ENCODE measurements at regions not wholly inside any gene's neighbourhood (a gene's known extent, or its start where the extent isn't known, plus 50 kb on each side); places are given as distances from the start of the nearest gene placed in this dataset.
A peak's percentile ranks its signal among the peaks of the same experiment; 100 is the strongest.
"Not testable (repeated sequence)": the region's sequence is repeated elsewhere in the genome, so short reads cannot be mapped to it uniquely, and the experiment has no call there.

GRCh38 chr5:118486647-118487225 lies 501.6 kb downstream of the DTWD2 start:
- no peak for DNase-seq (ENCODE audit: low read depth, low spot score)

- no peak for DNase-seq (ENCODE audit: low read depth, low spot score)
These were observed 509.1 kb downstream of the DTWD2 start for GRCh38 chr5:118479285-118479684.

- DNase-seq (ENCODE audit: low read depth, low spot score), result no peak
These were observed 509.5 kb downstream of the DTWD2 start for GRCh38 chr5:118478852-118479251.

GRCh38 chr5:118468085-118468484 lies 520.3 kb downstream of the DTWD2 start:
- no peak for DNase-seq (ENCODE audit: low read depth, low spot score)

GRCh38 chr5:118467103-118467502 lies 521.2 kb downstream of the DTWD2 start:
- no peak for DNase-seq (ENCODE audit: low read depth, low spot score)

GRCh38 chr5:118466418-118466817 lies 521.9 kb downstream of the DTWD2 start:
- no peak for DNase-seq (ENCODE audit: low read depth, low spot score)

DNA sequence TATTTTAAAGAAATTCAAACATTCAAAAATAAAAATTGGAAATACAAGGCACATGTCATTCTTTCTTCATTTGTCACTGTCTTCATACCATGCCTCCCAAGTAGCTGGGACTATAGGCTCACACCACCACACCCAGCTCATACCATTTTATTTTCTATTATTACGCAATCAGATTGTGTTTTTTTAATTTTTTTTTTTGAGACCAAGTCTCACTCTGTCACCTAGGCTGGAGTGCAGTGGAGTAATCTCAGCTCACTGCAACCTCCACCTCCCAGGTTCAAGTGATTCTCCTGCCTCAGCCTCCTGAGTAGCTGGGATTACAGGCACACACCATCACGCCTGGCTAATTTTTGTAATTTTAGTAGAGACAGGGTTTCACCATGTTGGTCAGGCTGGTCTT lies 526.1 kb downstream of the DTWD2 start:
- not testable (repeated sequence) for DNase-seq (ENCODE audit: low read depth, low spot score)

- DNase-seq (ENCODE audit: low read depth, low spot score), result no peak
These were observed 526.9 kb downstream of the DTWD2 start for GRCh38 chr5:118461436-118461835.

DNA sequence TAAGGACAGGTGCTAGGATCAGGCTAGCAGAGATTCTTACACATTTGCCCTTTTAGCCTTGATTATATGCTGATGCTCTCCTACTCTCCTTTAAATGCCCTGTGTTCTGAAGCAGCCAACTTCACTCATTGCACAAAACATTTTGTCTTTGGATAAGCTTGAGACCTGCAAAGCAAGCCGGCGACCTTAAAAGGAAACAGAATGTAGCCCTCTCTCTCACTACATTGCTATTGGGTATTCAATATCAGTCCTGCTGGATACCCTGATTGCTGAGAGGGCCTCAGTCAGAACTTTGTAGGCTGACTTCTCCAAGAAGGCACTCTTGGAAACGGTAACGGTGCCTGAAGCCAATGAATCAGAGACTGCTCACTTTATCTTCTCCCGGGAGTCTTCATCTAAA lies 528.9 kb downstream of the DTWD2 start:
- DNase-seq (ENCODE audit: low read depth, low spot score), result no peak

- no peak for DNase-seq (ENCODE audit: low read depth, low spot score)
These were observed 532.3 kb downstream of the DTWD2 start for GRCh38 chr5:118456085-118456484.

- no peak for DNase-seq (ENCODE audit: low read depth, low spot score)
These were observed 536.6 kb downstream of the DTWD2 start for GRCh38 chr5:118451697-118452247.

DNA sequence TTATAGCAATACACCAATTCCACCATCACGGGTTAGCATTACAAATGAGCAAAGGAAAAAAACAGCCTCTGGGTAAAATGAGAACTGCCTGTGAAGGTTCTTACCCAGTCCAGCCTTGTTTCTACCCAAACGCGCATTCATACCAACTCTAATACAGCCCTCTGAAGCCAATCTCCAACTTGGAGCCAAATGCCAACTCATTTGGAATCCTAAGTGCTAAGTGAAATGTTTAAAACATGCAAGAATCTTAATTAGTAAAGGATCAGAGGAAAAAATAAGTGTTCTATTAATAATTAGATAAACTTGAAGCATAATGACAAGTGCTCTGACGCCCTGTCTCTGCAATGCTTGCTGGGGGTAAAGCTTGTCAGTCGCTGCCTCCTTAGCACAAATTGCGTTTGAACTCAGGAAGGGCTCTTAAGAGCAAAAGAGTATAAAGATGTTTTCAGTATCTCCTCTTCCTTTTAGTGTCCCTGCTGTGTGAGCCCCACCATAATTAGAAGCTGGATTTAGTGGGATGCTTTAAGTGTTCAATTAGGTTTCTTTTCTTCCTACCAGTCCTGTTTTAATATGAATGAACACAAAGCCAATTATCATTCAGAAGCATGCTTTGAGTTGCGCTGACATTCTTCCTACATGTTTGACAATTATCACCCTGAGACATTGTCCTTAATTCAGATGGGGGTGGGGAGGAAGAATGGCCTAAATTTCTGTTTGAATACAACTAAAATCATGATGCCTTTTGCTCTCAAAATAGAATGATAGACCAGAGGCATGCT lies 537.6 kb downstream of the DTWD2 start:
- DNase-seq (ENCODE audit: low read depth, low spot score), result no peak

- no peak for DNase-seq (ENCODE audit: low read depth, low spot score)
These were observed 541.0 kb downstream of the DTWD2 start for GRCh38 chr5:118447350-118447749.

DNA sequence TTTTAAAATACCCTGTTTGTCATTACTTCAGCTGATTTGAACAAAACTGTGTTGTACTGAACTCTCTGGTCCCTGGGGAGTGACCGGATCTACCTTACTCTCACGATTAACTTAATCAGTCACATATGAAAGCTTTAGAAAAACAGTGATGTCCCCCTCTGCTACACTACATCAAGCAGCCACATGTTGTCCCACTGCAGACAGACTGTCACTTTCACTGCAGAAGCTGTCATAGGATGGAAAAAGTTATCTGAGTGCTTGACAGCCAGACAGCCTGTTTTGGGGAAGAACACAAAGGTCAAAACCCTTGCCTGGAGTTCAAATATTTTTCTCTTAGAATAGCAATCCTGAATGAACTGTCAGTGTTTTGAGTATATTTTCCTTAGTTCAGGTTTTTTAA lies 546.4 kb downstream of the DTWD2 start:
- DNase-seq (ENCODE audit: low read depth, low spot score), result no peak

DNA sequence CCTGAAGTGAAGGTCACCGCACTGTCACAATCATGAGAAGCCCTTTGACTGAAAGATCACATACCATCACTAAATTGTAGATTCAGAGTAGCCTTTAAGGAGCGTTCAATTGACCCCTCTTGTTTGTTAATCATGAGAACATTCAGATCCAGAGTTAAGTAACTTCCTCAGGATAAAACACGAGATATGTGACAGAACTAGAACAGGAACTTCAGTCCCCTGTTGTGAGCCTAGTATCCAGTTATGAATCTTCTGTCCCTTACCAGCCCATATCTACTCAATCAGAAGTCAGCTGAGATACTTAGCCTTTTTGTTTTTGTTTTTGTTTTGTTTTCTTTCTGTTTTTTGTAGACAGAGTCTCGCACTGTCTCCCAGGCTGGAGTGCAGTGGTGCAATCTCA lies 547.3 kb downstream of the DTWD2 start:
- no peak for DNase-seq (ENCODE audit: low read depth, low spot score)

DNA sequence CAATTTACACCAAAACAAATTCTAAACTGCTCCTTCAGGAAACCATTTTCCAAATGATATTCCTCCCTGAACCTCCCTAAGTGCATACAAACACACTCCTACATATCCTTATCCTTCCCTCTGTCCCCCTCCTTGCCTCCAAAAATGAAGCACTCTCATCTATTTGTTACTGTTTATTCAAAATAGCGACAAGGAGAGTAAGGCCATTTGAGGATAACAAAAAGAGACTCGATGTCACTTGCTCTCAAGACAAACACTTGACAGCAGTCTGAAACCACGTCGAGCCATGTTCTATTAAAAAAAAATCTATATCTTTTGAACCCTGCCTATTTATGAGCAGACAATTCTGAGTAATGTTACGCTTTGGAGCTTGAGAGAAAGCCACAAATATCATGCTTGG lies 547.9 kb downstream of the DTWD2 start:
- DNase-seq (ENCODE audit: low read depth, low spot score), result no peak

DNA sequence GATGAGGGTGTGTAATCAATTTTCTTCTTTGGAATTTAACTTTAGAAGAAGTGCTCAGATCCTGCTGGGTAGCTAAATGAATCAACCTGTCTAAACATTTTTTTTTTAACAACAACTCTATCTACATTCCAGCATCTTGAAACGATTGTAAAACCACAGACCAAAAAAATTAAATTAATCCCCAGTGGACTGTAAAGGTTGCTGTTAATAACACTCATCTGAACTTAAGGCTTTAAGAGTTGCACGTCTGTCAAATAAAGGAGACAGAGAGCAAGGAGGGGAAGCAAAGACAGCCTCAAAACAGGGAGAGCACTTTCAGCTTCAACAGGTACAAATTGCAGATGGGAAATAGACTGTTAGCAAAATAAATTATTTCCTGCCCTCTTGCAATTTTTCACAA lies 548.5 kb downstream of the DTWD2 start:
- DNase-seq (ENCODE audit: low read depth, low spot score), result peak; percentile 47

- no peak for DNase-seq (ENCODE audit: low read depth, low spot score)
These were observed 553.2 kb downstream of the DTWD2 start for GRCh38 chr5:118435131-118435530.

- DNase-seq (ENCODE audit: low read depth, low spot score), result no peak
These were observed 553.8 kb downstream of the DTWD2 start for GRCh38 chr5:118434522-118434921.

- DNase-seq (ENCODE audit: low read depth, low spot score), result no peak
These were observed 558.3 kb downstream of the DTWD2 start for GRCh38 chr5:118430076-118430475.

DNA sequence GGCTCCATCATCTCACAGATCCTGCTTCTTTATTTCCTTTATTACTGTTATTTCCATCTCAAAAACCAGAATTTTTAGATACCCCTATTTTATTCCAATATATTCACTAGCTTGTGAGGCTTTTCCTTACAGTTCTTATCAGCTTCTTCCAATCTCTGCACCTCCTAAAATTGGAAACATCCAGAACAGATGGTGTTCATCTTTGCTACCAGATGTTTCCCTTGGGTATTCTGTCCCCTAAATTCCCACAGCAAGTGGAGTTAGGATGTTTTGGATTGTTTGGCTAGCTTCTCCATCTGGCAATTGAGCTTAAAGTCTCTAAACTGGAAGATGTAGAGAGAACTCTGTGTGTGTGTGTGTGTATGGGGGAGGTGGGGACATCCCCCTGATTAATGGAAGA lies 580.4 kb downstream of the DTWD2 start:
- no peak for DNase-seq (ENCODE audit: low read depth, low spot score)

DNA sequence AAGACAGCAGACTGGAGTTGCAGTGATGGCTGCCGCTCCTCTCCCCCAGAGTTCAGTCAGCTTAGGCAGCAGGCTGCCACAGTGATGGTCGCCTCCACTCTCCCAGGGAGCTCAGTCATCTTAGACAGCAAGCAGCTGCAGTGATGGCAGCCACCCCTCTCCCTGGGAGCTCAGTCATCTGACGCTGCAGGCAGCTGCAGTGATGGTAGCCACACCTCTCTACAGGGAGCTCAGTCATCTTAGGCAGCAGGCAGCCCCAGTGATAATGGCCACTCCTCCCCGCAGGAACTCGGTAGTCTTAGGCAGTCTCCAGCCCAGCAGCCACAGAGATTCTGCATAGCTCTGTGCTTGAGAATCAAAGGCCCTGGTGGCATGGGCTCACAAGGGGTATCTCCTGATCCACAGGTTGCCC lies 582.7 kb downstream of the DTWD2 start:
- peak; percentile 26 for DNase-seq (ENCODE audit: low read depth, low spot score)

DNA sequence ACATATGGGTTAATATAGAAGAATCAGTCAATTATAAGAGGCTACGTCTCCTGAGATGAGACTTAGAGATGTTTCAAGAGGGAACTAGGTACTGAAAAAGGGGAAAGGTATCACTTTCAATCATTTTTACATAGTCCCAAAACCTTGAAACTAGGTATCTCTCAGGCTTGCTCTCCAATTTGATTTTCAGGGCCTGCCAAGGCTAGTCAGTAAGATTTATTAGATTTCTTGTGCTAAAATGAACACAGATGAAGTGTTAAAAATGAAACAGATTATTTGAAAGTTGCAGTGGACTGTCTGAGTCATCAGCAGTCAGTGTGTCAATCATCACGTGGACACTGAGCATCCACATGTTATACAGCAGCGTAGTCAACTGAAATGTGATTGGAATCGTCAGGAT lies 591.1 kb downstream of the DTWD2 start:
- no peak for DNase-seq (ENCODE audit: low read depth, low spot score)

Measured in brain pericyte (primary cell).